ENCODE measurements at regions not wholly inside any gene's neighbourhood (a gene's known extent, or its start where the extent isn't known, plus 50 kb on each side); places are given as distances from the start of the nearest gene placed in this dataset.

GRCh38 chr1:56390934-56391731 is 188.2 kb downstream of the PLPP3 start:
- DNase-seq (ENCODE audit: low spot score), result no peak

DNA sequence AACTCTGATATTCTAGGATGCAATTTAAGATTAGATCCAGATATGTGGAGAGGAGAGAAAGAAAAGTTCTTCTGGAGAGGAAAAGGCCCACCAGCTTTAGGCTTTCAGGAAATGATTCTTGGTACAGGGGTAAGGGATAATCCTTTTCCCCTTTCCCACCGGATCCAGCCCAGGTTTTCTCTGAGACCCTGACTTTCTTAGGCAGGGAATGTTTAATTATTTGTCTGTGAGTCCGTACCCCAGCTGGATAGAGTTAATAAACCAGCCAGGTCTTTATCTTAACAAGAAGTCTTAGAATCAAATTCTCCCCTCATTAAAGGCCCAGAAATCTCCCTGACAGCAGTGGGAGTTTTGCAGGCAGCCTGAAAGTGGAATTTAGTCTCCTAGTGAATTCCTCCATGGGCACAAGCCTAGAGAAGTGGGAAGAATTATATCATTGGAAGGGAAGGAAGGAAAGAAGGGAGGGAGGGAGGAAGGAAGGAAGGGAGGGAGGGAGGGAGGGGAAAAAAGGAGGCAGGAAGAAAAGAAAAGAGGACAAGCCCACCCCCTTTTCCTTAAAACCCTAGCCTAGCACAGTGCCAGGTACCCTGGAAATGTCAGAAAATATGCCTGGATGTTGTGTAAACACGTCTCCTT is 189.0 kb downstream of the PLPP3 start:
- DNase-seq (ENCODE audit: low spot score), result no peak

GRCh38 chr1:56389813-56390212 is 189.6 kb downstream of the PLPP3 start:
- no peak for DNase-seq (ENCODE audit: low spot score)

DNA sequence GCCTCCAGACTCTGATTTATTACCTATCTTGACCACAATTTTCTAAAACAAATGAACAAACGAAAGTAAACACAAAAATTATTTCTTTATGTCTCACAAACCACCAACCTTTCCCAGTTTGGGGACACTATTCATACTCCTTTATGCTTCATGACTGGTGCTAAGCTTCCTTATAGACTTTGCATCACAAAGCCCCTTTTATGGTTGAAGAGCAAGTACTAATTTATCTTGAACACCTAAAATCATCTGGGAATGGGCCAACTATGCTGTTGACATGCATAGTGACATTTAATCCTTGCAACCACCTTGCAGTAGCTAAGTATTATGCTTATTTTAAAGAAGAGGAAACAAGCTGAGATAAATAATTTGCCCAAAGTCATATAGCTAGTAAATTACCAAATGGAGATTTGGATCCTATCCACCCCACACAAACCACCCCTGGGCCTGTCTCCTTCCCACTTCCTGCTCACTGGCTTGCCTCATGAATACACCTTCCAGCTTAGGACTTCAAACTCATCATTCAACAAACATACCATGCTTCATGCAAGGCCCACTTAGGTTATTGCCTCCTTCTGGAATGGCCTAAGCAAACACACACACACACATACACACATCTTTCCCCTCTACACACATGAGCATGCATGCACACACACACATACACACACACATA is 192.2 kb downstream of the PLPP3 start:
- DNase-seq (ENCODE audit: low spot score), result no peak

GRCh38 chr1:56385314-56385713 is 194.0 kb downstream of the PLPP3 start:
- DNase-seq (ENCODE audit: low spot score), result no peak

DNA sequence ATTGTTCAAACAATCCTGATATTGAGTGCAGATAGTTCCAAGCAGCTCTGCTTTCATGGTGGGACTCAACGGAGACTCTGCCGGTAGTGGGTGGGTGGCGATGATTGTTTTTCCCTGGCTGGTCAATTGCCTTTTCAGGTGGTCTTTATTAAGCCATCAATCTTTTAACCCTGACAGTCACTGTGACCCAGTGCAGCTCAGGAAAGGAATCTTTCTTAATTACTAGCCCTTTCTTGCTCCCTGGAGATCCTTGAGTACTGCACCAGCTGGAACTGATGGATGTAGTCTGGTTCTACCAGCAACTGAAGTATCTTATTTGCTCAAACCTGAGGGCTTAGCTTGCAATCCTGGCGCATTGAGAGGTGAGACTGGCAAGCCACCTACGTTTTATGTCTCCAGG is 196.4 kb downstream of the PLPP3 start:
- DNase-seq (ENCODE audit: low spot score), result no peak

DNA sequence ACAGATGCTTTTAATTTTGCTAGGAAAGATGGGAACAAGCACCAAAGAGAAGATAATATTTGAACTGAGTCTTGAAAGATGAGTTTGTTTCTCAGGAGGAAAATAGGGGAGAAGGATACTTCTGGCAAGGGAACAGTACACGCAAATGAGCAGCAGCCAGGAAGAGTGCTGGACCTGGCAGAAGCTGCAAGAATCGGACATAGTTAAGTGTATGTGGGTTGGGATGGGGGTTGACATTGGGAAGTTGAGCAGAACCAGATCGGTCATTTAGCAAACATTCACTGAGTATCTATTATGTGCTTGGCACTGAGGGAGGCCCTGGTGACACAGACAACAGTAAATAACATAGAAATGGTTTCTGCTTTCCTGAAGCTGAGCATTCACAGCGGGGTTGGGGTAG is 198.8 kb downstream of the PLPP3 start:
- no peak for DNase-seq (ENCODE audit: low spot score)

GRCh38 chr1:56378341-56379070 is 200.9 kb downstream of the PLPP3 start:
- peak; percentile 16 for DNase-seq (ENCODE audit: low spot score)

- DNase-seq (ENCODE audit: low spot score), result no peak
Observed at GRCh38 chr1:56377431-56377830, 201.9 kb downstream of the PLPP3 start.

- peak; percentile 28 for DNase-seq (ENCODE audit: low spot score)
Observed at GRCh38 chr1:56376188-56376984, 203.0 kb downstream of the PLPP3 start.

- DNase-seq (ENCODE audit: low spot score), result no peak
Observed at GRCh38 chr1:56375326-56375804, 204.0 kb downstream of the PLPP3 start.

- no peak for DNase-seq (ENCODE audit: low spot score)
Observed at GRCh38 chr1:56374026-56374974, 205.1 kb downstream of the PLPP3 start.

DNA sequence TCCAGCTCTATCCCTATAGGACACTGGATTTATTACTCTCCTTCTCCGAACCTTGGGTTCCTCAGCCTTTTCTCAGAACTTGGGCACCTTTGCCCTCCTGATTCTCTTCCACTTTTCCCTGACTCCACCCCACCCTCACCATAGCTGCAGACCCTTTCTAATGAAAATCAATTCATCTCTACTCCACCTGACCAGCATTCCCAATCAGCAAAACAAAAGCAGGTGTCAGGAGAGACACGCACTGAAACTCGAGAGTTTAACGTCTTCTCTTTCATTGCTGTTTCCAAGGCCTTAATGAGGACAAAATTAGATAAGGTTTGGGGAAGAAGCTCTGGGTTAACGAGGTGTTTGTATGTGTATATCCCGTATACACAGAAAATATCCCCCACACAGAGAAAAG is 208.8 kb downstream of the PLPP3 start:
- DNase-seq (ENCODE audit: low spot score), result no peak

DNA sequence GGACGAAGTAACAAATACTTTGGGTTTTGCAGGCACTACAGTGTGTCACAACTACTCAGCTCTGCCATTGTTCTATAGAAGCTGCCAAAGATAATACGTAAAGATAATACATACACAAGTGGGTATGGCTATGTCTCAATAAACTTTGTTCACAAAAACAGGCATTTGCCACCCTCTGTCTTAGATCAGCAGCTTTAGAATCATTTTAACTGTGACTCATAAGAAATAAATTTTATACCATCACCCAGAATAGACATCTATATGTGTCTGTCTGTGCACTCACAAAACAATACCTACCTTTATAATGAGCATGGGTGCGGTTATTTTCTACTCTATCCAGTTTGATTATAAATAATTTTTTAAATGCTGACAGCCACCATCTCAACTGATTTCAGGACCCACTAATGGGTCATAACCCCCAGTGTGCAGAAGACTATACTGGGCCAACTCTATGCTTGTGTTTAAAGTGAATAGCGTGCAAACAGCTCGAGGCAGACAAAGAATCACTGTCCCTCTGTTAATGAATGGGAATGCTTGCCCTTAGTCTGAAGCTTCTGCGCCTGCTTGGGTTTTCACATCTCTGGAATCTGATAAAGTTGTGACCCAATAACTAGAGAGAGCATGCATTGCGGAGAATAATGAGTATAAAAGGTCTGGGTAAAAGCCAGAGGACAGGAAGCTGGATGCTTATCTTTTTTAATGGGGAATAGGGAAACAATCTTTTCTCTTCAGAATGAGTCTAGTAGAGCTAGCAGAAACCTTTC is 216.2 kb downstream of the PLPP3 start:
- peak; percentile 65 for DNase-seq (ENCODE audit: low spot score)

GRCh38 chr1:56360021-56360420 is 219.3 kb downstream of the PLPP3 start:
- no peak for DNase-seq (ENCODE audit: low spot score)

- DNase-seq (ENCODE audit: low spot score), result no peak
Observed at GRCh38 chr1:56359056-56359455, 220.3 kb downstream of the PLPP3 start.

DNA sequence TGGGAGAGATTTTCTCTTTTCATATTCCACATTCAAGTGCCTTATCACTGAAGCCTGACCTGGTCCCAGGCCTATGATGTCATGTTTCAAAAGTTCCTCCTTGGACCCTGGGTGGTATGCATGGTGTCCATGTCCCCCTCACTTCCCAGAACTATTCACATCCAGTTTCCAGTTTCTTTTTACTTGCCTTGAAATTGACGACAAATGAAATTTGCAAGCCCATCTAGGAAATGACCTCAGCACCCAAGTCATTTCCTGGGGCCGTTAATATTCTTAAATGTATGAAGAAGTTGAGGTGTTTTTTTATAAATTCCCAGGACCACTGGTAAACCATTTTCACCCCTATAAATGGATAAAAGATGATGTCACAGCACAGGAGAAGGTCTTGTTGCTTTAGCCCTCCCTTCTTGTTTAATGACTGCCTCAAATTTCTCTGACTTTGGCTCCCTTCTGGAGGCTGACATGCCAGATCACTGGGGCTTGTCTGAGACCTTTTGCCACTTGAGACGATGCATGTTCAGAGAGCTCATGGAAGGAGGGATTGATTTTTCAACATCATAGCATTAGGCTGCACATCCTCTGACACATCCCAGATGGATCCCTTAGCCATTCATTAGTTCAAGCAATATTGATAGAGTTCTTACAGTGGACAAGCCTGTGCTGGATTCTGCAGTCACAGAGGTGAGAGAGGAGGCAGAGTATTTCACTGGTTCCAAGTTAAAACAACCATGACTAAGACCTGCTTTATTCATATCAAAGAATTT is 221.3 kb downstream of the PLPP3 start:
- DNase-seq (ENCODE audit: low spot score), result no peak

DNA sequence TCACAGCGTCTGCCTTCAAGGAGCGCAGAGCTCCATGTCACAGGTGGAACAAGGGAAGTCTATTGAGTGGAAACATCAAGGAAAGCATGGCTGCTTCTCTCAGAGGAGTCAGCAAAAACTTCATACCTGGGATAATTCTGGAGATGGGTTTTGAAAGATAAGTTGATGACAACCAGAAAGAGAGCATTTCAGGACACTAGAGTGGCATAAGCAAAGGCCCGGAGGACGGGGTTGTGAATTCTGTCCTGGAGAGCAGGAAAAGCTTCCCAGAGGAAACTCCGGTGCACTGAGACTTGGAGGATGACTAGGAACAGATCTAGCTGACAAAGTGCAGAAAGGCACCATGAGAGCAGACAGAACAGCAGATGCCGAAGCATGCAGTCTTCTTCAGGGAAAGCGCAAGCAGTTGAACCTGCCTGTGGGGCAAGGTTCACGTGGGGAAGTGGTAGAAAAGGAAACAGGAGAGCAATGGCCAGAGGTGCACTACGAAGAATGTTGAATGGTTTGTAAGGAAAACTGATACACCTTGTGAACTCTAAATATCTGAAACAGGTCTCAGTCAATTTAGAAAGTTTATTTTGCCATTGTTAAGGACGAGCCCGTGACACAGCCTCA is 222.9 kb downstream of the PLPP3 start:
- no peak for DNase-seq (ENCODE audit: low spot score)

All from Ammon's horn (tissue), 1 donor.